ENCODE measurements at regions not wholly inside any gene's neighbourhood (a gene's known extent, or its start where the extent isn't known, plus 50 kb on each side); places are given as distances from the start of the nearest gene placed in this dataset.

DNA sequence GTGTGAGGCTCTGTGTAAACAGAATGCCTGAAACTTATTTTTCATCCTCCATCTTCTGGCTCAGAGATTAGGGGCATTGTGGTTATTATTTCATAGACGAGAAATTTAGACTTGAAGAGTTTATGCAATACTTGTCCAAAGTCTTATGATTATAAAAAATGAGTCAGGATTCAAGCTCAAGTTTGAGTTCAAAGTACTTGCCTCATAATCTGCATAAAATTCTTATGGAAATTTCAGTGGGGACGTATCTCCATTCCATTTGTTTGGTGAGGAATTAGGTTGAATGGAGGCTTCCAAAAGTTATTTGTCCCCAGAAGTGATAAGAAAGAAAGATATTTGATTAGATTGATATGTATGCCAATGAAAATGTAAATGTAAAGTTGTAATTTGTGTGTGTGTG is 93.7 kb upstream of the CLVS2 start:
- TF ChIP-seq, protein P1, sequence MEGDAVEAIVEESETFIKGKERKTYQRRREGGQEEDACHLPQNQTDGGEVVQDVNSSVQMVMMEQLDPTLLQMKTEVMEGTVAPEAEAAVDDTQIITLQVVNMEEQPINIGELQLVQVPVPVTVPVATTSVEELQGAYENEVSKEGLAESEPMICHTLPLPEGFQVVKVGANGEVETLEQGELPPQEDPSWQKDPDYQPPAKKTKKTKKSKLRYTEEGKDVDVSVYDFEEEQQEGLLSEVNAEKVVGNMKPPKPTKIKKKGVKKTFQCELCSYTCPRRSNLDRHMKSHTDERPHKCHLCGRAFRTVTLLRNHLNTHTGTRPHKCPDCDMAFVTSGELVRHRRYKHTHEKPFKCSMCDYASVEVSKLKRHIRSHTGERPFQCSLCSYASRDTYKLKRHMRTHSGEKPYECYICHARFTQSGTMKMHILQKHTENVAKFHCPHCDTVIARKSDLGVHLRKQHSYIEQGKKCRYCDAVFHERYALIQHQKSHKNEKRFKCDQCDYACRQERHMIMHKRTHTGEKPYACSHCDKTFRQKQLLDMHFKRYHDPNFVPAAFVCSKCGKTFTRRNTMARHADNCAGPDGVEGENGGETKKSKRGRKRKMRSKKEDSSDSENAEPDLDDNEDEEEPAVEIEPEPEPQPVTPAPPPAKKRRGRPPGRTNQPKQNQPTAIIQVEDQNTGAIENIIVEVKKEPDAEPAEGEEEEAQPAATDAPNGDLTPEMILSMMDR (IDR thresholded peaks at IDR 0.05): no peak
- TF ChIP-seq POLR2A (IDR thresholded peaks at IDR 0.05): no peak

Data from body of pancreas (tissue), 4 donors.